ENCODE measurements at regions not wholly inside any gene's neighbourhood (a gene's known extent, or its start where the extent isn't known, plus 50 kb on each side); places are given as distances from the start of the nearest gene placed in this dataset.

DNA sequence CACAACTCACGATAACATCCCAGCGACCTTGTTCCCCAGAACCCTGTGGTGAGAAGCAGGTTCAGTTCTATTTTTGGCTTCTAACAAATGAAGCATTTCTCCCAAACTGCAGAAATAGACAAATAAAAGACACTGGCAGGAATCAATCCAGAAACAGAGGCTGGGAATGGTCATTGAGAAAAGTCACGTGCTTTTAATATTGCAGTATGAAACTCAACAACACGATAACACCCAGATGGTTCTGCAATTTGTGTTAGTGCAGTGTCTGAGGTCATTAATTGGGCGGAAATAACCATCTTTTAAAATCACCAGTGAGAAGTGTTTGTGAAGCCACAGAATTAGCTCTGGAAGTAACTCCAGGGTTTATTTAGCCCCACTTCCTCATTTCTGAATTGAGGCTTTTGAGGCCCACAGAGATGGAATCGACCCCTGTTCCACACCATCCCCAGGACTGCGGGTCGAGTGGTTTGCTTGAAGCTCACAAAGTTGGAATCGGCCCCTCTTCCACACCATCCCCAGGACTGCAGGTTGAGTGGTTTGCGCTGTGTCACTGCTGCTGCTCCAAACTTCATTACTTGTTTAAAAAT is 164.7 kb upstream of the IRX4 start:
- no peak for TF ChIP-seq EZH2 (IDR thresholded peaks at IDR 0.05; ENCODE audit: low read depth, unreplicated experiment)
- TF ChIP-seq, protein P1, sequence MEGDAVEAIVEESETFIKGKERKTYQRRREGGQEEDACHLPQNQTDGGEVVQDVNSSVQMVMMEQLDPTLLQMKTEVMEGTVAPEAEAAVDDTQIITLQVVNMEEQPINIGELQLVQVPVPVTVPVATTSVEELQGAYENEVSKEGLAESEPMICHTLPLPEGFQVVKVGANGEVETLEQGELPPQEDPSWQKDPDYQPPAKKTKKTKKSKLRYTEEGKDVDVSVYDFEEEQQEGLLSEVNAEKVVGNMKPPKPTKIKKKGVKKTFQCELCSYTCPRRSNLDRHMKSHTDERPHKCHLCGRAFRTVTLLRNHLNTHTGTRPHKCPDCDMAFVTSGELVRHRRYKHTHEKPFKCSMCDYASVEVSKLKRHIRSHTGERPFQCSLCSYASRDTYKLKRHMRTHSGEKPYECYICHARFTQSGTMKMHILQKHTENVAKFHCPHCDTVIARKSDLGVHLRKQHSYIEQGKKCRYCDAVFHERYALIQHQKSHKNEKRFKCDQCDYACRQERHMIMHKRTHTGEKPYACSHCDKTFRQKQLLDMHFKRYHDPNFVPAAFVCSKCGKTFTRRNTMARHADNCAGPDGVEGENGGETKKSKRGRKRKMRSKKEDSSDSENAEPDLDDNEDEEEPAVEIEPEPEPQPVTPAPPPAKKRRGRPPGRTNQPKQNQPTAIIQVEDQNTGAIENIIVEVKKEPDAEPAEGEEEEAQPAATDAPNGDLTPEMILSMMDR (conservative IDR thresholded peaks at IDR 0.05; ENCODE audit: low read depth in 2 of 2): no peak
- no peak for TF ChIP-seq POLR2AphosphoS5 (IDR thresholded peaks at IDR 0.05; ENCODE audit: low read depth)
- TF ChIP-seq, protein P2, sequence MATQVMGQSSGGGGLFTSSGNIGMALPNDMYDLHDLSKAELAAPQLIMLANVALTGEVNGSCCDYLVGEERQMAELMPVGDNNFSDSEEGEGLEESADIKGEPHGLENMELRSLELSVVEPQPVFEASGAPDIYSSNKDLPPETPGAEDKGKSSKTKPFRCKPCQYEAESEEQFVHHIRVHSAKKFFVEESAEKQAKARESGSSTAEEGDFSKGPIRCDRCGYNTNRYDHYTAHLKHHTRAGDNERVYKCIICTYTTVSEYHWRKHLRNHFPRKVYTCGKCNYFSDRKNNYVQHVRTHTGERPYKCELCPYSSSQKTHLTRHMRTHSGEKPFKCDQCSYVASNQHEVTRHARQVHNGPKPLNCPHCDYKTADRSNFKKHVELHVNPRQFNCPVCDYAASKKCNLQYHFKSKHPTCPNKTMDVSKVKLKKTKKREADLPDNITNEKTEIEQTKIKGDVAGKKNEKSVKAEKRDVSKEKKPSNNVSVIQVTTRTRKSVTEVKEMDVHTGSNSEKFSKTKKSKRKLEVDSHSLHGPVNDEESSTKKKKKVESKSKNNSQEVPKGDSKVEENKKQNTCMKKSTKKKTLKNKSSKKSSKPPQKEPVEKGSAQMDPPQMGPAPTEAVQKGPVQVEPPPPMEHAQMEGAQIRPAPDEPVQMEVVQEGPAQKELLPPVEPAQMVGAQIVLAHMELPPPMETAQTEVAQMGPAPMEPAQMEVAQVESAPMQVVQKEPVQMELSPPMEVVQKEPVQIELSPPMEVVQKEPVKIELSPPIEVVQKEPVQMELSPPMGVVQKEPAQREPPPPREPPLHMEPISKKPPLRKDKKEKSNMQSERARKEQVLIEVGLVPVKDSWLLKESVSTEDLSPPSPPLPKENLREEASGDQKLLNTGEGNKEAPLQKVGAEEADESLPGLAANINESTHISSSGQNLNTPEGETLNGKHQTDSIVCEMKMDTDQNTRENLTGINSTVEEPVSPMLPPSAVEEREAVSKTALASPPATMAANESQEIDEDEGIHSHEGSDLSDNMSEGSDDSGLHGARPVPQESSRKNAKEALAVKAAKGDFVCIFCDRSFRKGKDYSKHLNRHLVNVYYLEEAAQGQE (IDR thresholded peaks at IDR 0.05; ENCODE audit: unreplicated experiment): no peak
- no peak for TF ChIP-seq ZNF331 (CRISPR knock-in tag; IDR thresholded peaks at IDR 0.05; ENCODE audit: low read depth)
- no peak for TF ChIP-seq ZNF114 (CRISPR knock-in tag; IDR thresholded peaks at IDR 0.05)
- TF ChIP-seq EZH2phosphoT487 (IDR thresholded peaks at IDR 0.05; ENCODE audit: unreplicated experiment): no peak
- TF ChIP-seq JUNB (IDR thresholded peaks at IDR 0.05; ENCODE audit: unreplicated experiment): no peak
- TF ChIP-seq, protein P3, sequence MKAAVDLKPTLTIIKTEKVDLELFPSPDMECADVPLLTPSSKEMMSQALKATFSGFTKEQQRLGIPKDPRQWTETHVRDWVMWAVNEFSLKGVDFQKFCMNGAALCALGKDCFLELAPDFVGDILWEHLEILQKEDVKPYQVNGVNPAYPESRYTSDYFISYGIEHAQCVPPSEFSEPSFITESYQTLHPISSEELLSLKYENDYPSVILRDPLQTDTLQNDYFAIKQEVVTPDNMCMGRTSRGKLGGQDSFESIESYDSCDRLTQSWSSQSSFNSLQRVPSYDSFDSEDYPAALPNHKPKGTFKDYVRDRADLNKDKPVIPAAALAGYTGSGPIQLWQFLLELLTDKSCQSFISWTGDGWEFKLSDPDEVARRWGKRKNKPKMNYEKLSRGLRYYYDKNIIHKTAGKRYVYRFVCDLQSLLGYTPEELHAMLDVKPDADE (IDR thresholded peaks at IDR 0.05): no peak
- TF ChIP-seq CREB1 (CRISPR knock-in tag; IDR thresholded peaks at IDR 0.05; ENCODE audit: low read depth): no peak
- no peak for TF ChIP-seq STAT1 (IDR thresholded peaks at IDR 0.05; ENCODE audit: unreplicated experiment)
- no peak for TF ChIP-seq NANOG (IDR thresholded peaks at IDR 0.05; ENCODE audit: borderline replicate concordance)

Data from GM23338 (cell line).